AG04449 (cell line): ENCODE measurements at regions not wholly inside any gene's neighbourhood (a gene's known extent, or its start where the extent isn't known, plus 50 kb on each side); places are given as distances from the start of the nearest gene placed in this dataset.

Experiments
- CTCF ChIA-PET: fragments of 350-600 bp; formaldehyde crosslinking; extraction: SDS; loops from one replicate; lab custom pipeline; 2021; ENCODE audit warnings: antibody characterized with exemption; lab: Yijun Ruan, JAX
- POLR2A ChIA-PET: fragments of 400-600, 350-600 bp; formaldehyde crosslinking; extraction: SDS; loops from one replicate; lab custom pipeline; 2020; ENCODE audit warnings: antibody characterized with exemption, inconsistent platforms; lab: Yijun Ruan, JAX
- DNase-seq: peaks from one replicate; pipeline ENCODE4 v3.0.0-alpha.2; 2010; ENCODE audit warnings: low read depth, low spot score
- H3K4me3 ChIP-seq: 2 replicates; pipeline ENCODE4 v1.5.1; 2011; ENCODE audit warnings: low read depth, mild to moderate bottlenecking, control low read depth, low read length
- TF ChIP-seq, protein P1 (sequence below): IDR thresholded peaks from one replicate; pipeline ENCODE4 v1.5.1; 2011; ENCODE audit warnings: mild to moderate bottlenecking, moderate library complexity, low read length, control low read depth, inconsistent platforms; ENCODE audit not compliant: insufficient read depth; ENCODE audit errors: missing control alignments

DNA sequence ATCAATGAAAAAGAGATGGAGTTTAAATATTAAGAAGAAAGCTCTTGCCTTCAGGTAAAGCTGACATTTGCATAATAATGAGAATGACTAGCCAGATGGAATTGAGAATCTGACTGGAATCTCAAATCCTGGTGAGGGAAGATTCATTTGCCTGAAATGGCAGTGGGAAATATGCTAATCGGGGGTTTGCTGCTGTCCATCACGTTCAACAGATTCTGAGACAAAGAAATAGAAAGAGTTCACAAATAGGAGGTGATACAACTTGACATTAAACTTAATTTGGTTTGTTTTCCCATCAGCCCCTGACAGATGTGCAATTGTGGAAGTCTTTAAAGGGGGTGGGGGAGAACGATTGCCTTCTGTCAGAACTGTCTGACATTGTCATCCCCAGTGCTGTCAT, 347.4 kb downstream of the PDCD6IP start:
- CTCF ChIA-PET, result no interaction called here
- POLR2A ChIA-PET, result no interaction called here

DNA sequence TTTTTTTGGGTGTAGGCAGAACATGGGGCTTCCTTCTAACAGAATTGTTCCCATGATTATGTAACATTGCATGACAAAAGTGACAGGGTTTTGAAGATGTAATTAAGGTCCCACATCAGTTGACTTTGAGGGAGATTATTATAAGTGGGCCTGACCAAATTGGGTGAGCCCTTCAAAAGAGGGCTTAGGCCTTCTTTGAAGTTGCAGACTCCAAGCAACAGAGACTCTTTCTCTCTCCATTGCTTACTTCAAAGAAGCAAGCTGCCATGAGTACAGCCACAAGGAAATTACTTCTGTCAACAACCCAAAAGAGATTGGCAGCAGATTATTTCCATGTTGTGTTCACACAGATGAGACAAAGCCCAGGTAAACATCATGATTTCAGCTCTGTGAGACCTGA, 348.2 kb downstream of the PDCD6IP start:
- POLR2A ChIA-PET, result no interaction called here
- TF ChIP-seq, protein P1, sequence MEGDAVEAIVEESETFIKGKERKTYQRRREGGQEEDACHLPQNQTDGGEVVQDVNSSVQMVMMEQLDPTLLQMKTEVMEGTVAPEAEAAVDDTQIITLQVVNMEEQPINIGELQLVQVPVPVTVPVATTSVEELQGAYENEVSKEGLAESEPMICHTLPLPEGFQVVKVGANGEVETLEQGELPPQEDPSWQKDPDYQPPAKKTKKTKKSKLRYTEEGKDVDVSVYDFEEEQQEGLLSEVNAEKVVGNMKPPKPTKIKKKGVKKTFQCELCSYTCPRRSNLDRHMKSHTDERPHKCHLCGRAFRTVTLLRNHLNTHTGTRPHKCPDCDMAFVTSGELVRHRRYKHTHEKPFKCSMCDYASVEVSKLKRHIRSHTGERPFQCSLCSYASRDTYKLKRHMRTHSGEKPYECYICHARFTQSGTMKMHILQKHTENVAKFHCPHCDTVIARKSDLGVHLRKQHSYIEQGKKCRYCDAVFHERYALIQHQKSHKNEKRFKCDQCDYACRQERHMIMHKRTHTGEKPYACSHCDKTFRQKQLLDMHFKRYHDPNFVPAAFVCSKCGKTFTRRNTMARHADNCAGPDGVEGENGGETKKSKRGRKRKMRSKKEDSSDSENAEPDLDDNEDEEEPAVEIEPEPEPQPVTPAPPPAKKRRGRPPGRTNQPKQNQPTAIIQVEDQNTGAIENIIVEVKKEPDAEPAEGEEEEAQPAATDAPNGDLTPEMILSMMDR, result no peak
- CTCF ChIA-PET, result no interaction called here
- no peak overlapping the region for H3K4me3 ChIP-seq
- DNase-seq, result no peak

More for the DNA sequence above, 347.4 kb downstream of the PDCD6IP start:
- DNase-seq, result no peak
- TF ChIP-seq, protein P1, result no peak
- H3K4me3 ChIP-seq, result no peak overlapping the region

DNA sequence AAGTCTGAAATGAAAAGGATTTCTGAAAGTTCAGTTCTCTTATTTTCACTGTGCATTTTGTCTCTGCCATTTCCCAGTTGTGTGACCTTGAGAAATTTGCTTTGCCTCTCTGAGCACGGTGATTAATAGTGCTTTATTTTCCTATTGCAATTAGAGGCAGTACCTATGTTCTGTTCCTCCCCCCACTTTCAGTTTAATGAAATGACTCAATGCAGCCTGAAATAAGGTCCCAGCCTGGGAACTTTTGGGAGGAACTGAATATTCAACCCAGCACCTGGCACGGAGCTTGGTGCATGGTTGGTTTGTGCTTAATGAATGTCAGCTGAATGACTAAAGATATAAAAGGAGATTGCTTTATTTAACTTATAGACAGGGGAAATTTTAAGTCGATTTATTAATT, 352.6 kb downstream of the PDCD6IP start:
- ChIA-PET CTCF (no interaction called here), POLR2A (no interaction called here)
- no peak overlapping the region for H3K4me3 ChIP-seq
- no peak for DNase-seq
- TF ChIP-seq, protein P1, result no peak

DNA sequence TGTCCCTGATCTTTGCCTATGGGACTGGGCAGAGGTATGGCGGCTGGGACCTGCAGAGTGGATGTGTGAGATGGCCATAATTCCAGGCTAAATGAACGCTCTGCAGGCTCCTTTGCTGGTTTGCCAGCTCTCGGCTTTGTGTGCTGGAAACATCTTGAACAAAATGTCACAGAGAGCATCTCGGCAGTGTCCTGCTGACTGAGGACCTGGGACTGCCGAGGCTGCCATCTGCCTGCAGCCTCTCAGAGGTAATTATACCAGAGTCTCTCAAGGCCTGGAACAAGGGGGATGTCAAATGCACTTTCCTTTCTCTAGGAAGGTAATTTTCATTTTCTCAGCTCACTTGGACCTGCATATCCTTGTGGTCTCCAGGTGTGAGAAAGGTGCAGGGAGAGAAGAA, 354.2 kb downstream of the PDCD6IP start:
- POLR2A ChIA-PET, result no interaction called here
- CTCF ChIA-PET, result no interaction called here
- TF ChIP-seq, protein P1, result no peak
- no peak overlapping the region for H3K4me3 ChIP-seq
- DNase-seq, result no peak

DNA sequence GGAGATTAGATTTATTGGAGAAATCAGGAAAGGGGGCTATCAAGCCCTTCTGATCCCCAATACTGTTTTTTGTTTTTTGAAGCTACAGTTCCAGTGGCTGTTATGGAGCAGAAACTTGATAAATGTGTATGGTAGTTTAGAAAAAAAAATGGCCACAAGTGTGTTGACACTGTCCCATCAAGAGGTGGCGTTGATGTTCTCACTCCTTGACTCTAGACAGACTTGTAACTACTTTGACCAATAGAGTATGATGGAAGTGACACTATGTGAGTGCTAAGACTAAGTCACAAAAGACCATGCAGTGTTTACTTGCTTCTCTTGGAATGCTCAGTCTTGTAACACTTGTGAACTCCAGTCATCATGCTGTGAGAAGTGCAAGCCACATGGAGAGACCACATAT, 356.7 kb downstream of the PDCD6IP start:
- ChIA-PET CTCF (no interaction called here), POLR2A (no interaction called here)
- no peak for DNase-seq
- no peak overlapping the region for H3K4me3 ChIP-seq
- TF ChIP-seq, protein P1, result no peak

DNA sequence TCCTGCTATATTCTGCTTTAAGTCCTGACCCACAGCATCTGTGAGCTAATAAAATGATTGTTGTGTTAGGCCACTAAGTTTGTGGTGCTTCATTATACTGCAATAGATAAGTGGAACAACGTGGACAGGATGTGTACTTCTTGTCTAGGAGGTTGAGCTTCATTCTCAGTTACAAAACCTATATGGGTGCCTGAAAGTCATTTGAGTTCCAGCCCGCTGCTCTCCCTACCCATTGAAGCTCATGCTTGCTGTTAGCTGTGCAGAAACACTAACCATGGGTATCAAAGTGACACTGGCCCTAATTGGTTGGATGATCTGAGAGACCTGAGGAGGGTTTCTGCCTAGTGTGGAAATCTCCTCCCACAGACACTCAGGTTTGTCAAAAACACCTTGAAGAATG, 357.2 kb downstream of the PDCD6IP start:
- H3K4me3 ChIP-seq, result no peak overlapping the region
- CTCF ChIA-PET, result no interaction called here
- POLR2A ChIA-PET, result no interaction called here
- DNase-seq, result no peak
- TF ChIP-seq, protein P1, result no peak

DNA sequence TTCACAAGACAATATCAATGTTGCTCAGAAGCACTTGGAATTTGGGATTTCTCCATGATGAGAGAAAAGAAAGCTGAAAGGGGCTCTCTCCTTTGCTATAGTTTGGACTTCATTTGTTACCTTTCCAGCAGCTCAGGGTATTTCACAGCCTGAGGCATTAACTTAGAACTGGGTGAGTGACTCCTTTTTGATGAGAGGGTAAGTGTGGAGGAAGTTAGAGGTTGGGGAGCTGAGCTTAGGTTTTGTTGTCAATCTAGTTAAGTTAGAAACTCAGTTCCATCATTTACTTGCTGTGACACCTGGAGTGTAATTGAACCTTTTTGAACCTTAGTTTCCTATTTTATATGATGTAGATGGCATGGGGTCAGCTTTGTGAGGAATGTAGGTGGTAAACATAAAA, 359.1 kb downstream of the PDCD6IP start:
- no peak for DNase-seq
- ChIA-PET POLR2A (no interaction called here), CTCF (interaction anchor here (0.9 kb wide), 1 partner anchor 103 kb away, joined by 4 read pairs; no protein-coding TSS in a partner anchor)
- H3K4me3 ChIP-seq, result no peak overlapping the region
- TF ChIP-seq, protein P1, result no peak
